ENCODE measurements at regions not wholly inside any gene's neighbourhood (a gene's known extent, or its start where the extent isn't known, plus 50 kb on each side); places are given as distances from the start of the nearest gene placed in this dataset.

GRCh38 chr16:73209190-73209589 lies 161.3 kb upstream of the ZFHX3 start:
- POLR2A ChIA-PET = no interaction called here
- CTCF ChIA-PET = no interaction called here

More at GRCh38 chr16:73209190-73209589, 161.3 kb upstream of the ZFHX3 start:
- no peak overlapping the region for H3K4me3 ChIP-seq (ENCODE audit: low read depth in 2 of 2, low read length in 1 of 2)
- no peaks in the 10 kb centered on the region for H3K9me2 ChIP-seq
- H4K20me1 ChIP-seq (ENCODE audit: insufficient read depth) = no peaks in the 10 kb centered on the region
- peaks cover 1% of the 10 kb centered on the region for H3F3A ChIP-seq (replicated peaks; ENCODE audit: insufficient read depth)
- no peak overlapping the region for H3K9ac ChIP-seq
- no peaks in the 10 kb centered on the region for H3K79me2 ChIP-seq (ENCODE audit: insufficient read depth)
- H3K36me3 ChIP-seq (replicated peaks in 1 of 2; ENCODE audit: control insufficient read depth in 1 of 2, insufficient read depth in 2 of 2, low read length in 1 of 2) = no peaks in the 10 kb centered on the region
- peaks cover 0 to 3% of the 10 kb centered on the region in 2 experiments; a peak in 2 of 4 replicates for H3K4me1 ChIP-seq (ENCODE audit: control insufficient read depth in 1 of 2, insufficient read depth in 2 of 2, low read depth in 1 of 2, low read length in 1 of 2)
- no peaks in the 10 kb centered on the region for H3K27me3 ChIP-seq (ENCODE audit: insufficient read depth)
- DNase-seq = no peak
- WGBS (ENCODE audit: low lambda C conversion rate) = 94% methylated on average over 2 of the region's 2 CpGs
- no peak overlapping the region for H2AFZ ChIP-seq (ENCODE audit: low read depth)
- H3K9me3 ChIP-seq = no peaks in the 10 kb centered on the region
- no peak overlapping the region for H3K4me2 ChIP-seq
- no peak overlapping the region for H3K27ac ChIP-seq (ENCODE audit: low read depth in 2 of 2, low read length in 1 of 2)
- TF ChIP-seq FOXJ3 (CRISPR knock-in tag; IDR thresholded peaks at IDR 0.05) (no peak), SMC3 (IDR thresholded peaks at IDR 0.05; ENCODE audit: low read depth, low read length) (no peak), RXRA (IDR thresholded peaks at IDR 0.05; ENCODE audit: borderline replicate concordance, low read depth) (no peak), EZH2phosphoT487 (IDR thresholded peaks at IDR 0.05; ENCODE audit: borderline replicate concordance, low read depth) (no peak), USF2 (IDR thresholded peaks at IDR 0.05; ENCODE audit: borderline replicate concordance, low read depth, low read length) (no peak), YY1 (IDR thresholded peaks at IDR 0.05; ENCODE audit: low read depth) (no peak), REST (IDR thresholded peaks at IDR 0.05; ENCODE audit: low read depth, low read length) (no peak), FOSL2 (IDR thresholded peaks at IDR 0.05; ENCODE audit: borderline replicate concordance, low read depth) (no peak), EP300 (IDR thresholded peaks at IDR 0.05; ENCODE audit: borderline replicate concordance in 1 of 2, low read depth in 1 of 2, low read length in 1 of 2) (no peak), CTCF (IDR thresholded peaks at IDR 0.05) (no peak), RCOR1 (IDR thresholded peaks at IDR 0.05; ENCODE audit: low read length) (no peak), SIN3A (IDR thresholded peaks at IDR 0.05; ENCODE audit: borderline replicate concordance, low read depth, low read length) (no peak), TEAD4 (IDR thresholded peaks at IDR 0.05; ENCODE audit: borderline replicate concordance, insufficient read depth) (no peak), CHD2 (IDR thresholded peaks at IDR 0.05; ENCODE audit: low read length, partially characterized antibody) (no peak), TCF12 (IDR thresholded peaks at IDR 0.05) (no peak), POLR2AphosphoS5 (IDR thresholded peaks at IDR 0.05; ENCODE audit: low read depth, low read length) (no peak), GATA2 (CRISPR knock-in tag; IDR thresholded peaks at IDR 0.05) (no peak), TAF1 (IDR thresholded peaks at IDR 0.05; ENCODE audit: borderline replicate concordance, low read depth, low read length) (no peak)

Measured in SK-N-SH (cell line).